ENCODE measurements at regions not wholly inside any gene's neighbourhood (a gene's known extent, or its start where the extent isn't known, plus 50 kb on each side); places are given as distances from the start of the nearest gene placed in this dataset.

- DNase-seq (ENCODE audit: low spot score): no peak
Observed at GRCh38 chr2:136214307-136215200, 96.6 kb upstream of the CXCR4 start.

- no peak for DNase-seq (ENCODE audit: low spot score)
Observed at GRCh38 chr2:136213836-136214235, 95.9 kb upstream of the CXCR4 start.

DNA sequence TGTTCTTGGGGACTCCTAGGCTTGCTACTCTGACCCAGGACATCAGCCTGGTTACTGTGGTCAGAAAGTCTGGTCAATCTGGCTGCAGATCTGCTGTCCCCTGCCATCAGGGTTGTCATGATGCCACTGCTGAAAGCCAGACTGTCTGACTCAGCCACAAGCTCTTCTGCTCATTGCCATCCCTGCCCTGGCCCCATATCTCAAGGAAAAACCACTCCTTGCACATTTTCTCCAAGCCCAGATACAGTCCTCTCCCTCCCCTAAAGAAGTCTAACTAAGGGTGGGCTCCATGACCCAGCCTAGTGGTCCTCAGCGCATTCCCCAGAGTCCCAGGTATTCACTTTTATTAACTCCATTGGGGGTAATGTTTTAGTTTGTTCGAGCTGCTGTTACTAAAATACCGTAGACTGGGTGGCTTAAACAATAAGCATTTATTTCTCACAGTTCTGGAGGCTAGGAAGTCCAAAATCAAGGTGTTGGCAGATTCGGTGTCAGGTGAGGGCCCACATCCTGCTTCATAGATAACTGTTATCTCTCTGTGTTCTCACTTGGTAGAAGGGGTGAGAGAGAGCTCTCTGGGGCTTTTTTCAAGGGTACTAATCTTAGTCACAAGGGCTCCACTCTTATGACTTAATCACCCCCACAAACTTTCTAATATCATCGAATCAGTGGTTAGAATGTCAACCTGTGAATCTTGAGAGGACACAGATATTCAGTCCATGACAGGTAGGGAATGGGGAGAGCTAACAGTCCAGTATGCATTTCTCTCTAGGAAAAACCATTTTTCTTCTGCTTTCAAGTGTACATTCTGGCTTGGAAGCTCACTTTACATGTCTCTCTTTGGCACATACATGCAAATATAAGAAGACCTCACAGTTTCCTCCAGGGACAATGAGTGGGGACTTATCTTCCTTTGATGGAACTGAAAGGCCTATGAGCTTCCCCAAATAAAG is 94.8 kb upstream of the CXCR4 start:
- DNase-seq (ENCODE audit: low spot score): no peak

DNA sequence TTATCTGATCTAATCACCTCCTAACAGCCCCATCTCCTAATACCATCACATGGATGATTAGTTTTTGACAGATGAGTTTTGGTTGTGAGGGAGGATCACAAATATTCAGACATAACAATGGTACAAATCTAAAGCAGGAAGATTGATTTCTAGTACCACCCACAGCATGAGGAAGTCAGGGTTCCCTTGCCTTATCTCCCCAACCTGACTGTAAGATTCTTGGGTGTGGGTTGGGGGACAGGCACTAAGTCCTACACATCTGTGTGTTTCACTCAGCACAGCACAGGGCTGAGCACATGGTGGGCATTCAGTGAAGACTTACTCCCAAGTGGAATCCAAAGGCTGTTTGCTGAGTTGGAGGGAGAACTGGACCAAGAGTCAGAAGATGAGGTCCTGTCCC is 93.8 kb upstream of the CXCR4 start:
- no peak for DNase-seq (ENCODE audit: low spot score)

GRCh38 chr2:136210822-136211221 is 92.9 kb upstream of the CXCR4 start:
- DNase-seq (ENCODE audit: low spot score): no peak

DNA sequence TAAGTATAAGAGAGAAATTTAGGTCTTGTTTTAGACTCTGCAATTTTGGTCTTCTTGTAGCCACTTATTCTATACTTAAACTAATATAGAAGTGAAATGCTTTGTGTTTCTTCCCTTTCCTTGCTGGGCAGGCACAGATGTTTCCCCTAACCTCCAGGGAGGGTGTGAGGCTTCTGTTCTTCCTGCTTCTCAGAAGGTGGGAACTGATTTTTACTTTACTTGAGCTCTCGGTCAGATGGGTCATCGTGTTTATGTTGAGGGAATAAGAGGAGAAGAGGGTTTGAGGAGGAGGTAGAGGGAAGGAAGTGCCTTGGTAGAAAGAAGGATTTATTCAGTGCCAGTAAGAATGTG is 92.5 kb upstream of the CXCR4 start:
- no peak for DNase-seq (ENCODE audit: low spot score)

GRCh38 chr2:136209561-136210454 is 91.9 kb upstream of the CXCR4 start:
- DNase-seq (ENCODE audit: low spot score): no peak

DNA sequence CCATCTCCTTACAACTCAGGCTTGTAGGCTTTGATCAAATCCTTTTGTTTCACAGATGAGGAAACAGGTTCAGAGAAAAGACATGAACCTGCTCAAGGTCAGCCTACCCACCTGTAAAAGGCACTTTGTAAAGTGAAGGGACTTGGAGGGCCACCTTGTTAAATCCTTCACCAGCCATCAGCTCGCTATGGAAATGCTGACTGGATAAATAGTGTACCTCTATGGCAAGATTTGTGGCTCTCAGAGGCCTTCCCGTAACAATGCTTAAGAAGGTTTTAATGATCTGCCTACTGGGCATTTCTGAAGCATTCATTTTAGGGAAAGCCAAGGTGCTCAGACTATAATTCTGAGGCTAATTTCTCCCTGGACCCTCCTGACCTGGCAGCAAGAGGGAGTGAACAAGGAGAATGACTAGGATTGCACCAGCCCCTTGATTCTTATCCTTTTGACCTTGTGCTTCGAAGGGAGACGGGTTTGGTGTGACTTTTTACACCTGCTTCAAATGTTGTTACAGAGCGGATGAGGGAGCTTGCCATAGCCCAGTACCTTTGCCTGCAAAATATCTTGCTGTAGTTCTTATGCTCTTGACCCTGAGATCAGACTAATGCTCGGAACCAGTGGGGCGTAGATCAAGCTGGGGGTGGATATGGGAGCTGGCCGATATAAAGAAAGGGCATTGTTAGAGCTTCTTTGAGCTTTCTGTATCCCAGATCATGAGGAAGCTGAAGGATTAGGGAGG is 90.9 kb upstream of the CXCR4 start:
- no peak for DNase-seq (ENCODE audit: low spot score)

DNA sequence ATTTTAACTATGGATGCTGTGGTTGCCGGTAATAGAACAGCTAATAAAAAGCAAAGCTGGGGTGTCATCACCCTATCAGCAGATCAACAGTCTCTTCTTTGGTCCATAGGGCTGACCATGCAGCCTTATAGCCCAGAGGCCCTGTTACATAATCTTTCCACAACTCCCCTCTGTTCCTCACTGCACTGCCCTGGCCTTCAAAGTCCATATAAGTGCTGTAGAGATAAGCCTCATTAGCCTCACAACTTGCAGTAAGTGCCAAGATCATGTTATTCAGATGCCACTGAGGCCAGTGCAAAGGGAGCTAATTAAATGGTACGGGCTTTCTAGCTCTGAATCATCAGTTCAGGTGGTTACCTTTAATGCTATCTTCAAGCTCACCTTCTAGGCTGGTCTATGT is 89.7 kb upstream of the CXCR4 start:
- no peak for DNase-seq (ENCODE audit: low spot score)

- no peak for DNase-seq (ENCODE audit: low spot score)
Observed at GRCh38 chr2:136207030-136207623, 89.2 kb upstream of the CXCR4 start.

GRCh38 chr2:136206613-136207012 is 88.7 kb upstream of the CXCR4 start:
- no peak for DNase-seq (ENCODE audit: low spot score)

DNA sequence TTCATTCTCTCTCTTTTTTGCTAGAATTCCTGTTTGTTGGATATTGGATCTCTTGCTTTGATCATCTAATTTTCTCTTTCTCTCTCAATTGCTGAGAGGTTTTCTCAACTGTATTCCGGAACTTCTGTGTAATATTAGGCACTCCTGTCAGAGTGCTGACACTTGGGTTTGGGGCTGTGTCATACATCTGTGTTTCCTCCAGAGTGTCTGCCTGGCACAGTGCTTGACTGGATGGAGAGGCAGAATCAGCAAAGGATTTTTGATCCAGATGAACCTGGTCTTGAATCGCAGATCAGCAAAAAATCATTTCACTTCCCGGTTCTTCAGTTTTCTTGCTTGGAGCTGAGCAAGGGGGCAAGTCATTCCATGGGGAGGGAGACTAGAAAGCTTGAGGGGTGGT is 87.7 kb upstream of the CXCR4 start:
- no peak for DNase-seq (ENCODE audit: low spot score)

DNA sequence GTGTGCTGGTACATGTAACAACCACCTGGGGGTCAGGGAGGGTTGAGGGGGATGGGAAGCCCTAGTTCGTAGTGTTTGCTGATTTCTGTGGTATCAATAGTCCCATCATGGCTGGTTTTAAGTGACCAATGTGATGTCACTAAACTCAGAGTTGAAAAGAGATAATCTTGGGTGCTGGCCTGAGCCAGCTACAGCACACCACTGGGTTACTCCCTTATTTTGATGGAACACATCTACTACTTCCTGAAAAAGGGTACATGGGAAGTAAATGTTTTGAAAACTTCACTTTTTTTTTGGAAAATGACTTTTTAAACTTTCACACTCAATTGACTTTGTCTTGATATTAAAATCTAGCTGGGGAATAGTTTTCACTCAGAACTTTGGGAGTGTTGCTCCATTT is 87.0 kb upstream of the CXCR4 start:
- DNase-seq (ENCODE audit: low spot score): no peak

GRCh38 chr2:136195226-136195625 is 77.3 kb upstream of the CXCR4 start:
- DNase-seq (ENCODE audit: low spot score): no peak

GRCh38 chr2:136191041-136191440 is 73.1 kb upstream of the CXCR4 start:
- no peak for DNase-seq (ENCODE audit: low spot score)

DNA sequence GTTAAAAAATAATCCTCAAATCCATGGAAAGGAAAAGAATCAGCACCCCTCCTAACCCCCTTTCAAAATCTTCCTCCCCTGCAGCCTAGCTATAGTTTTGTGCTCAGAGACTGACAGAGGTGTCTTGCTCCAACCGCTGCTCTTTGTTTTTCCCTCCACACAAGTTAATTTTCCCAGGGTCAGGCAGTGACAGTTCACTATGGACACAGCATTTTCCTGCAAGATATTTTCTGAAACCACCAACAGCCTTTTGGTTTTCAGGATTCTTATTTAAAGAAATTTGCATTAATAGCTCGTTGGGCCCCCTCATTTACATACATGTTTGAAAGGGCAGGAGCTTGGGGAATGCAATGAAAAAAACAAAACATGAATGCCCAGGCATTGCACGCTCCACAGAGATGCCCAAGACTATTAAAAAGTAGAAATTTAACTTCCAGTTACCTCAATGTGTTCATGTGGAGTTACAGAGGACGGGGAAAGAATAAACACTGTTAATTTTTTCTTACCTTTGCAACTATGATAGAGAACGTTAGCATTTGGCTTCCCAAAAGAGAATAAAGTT is 71.4 kb upstream of the CXCR4 start:
- DNase-seq (ENCODE audit: low spot score): no peak

DNA sequence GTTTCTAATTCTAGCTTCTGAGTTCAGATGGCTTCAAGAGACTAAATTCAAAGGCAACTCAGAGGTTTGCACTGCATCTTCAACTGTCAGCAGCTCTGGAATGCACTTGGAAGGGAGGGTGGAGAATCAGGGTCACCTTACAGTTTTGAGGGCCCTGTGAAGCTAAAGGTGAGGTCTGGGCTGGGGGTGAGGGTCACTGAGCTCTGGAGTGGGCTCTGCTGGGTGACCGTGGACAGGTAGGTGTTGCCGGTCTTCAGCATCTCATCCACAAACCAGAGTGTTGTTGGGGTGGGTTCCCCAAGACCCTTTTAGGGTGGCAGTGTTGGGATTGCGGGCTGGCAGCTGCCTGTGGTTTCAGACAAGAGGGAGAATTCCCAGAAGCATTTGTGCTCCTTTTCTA is 70.1 kb upstream of the CXCR4 start:
- no peak for DNase-seq (ENCODE audit: low spot score)

DNA sequence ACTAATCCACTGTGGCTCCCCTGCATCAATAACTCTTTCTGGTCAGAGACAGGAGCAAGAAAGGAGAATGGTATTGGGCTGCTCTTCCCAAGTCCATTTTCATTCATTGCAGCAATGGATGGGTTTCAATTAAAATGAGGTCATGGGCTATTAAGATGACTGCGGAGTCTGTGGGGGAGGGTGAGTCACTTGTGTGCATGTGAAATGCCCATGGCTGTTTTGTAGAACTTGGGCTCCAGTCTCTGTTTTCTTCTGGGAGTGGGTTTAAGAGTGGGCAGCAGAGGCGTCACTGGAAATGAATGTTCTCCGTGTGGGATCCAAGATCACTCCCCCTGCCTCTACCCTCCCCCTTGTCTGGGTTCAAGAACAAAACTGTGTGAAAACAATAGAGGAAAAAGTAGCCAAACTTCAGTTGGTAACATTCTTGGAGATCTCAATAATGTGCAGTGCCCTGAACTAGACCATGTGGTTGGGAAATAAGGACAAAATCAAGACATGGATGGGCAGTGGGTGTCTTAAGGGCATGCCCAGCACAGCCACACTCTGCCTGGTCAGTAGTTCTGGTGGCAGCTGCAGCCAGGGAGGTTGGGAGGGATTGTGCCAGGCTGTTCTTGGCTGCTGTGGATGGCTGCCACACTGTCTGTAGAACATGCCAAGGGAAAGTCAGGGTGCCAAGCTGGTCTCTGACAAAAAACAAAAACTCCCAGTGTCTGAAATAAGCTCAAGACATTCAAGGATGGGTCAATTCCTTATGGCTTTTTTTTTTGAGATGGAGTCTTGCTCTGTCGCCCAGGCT is 68.2 kb upstream of the CXCR4 start:
- DNase-seq (ENCODE audit: low spot score): no peak

DNA sequence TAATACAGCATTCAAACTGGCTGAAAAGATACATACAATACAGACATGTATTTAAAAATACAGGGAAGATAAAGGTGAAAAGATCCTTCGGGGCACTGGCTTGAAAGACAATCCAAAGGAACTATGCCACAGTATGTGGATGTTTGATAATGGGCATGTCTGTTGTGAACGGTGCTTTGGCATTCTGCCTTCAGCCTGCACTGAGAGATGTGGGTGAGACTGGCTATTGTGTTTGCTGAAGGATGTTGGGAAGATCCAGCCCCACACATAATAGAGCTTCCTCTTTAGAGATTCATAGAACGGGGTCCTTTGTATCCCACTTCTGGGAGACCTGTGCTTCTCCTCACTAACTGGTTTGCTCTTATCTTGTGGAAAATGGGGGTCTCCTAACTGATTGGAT is 65.1 kb upstream of the CXCR4 start:
- no peak for DNase-seq (ENCODE audit: low spot score)

- DNase-seq (ENCODE audit: low spot score): no peak
Observed at GRCh38 chr2:136182315-136182714, 64.4 kb upstream of the CXCR4 start.
